HG03469 (cell line): ENCODE measurements at regions not wholly inside any gene's neighbourhood (a gene's known extent, or its start where the extent isn't known, plus 50 kb on each side); places are given as distances from the start of the nearest gene placed in this dataset.
"Not testable (repeated sequence)": the region's sequence is repeated elsewhere in the genome, so short reads cannot be mapped to it uniquely, and the experiment has no call there.

ENCODE experiments used
- ATAC-seq: cut with Tn5 transposase; IDR thresholded peaks from one replicate; pipeline ENCODE4 v1.9.1; 2021; ENCODE audit warnings: mild to moderate bottlenecking, moderate library complexity, moderate number of reproducible peaks; ENCODE audit not compliant: unreplicated experiment

DNA sequence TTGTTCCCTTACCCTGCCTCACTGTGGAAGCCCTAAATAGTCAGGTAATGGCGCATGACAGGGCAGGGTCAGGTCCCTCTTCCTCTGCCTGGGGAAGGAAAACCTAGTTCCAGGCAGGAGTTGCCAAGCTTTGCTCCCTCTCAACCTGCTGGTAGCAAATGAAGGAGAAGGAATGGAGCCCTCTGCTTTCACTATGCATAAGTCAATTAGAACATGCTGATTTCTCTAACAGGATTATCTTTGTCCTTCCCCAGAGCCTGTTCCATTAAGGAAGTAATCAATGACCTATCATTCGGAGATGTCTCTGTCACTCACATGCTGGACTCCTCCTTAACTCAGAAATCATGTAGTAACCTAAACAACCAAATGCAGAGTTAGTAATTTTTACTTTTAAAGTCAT, 161.8 kb upstream of the NFIA start:
- ATAC-seq, result no peak

DNA sequence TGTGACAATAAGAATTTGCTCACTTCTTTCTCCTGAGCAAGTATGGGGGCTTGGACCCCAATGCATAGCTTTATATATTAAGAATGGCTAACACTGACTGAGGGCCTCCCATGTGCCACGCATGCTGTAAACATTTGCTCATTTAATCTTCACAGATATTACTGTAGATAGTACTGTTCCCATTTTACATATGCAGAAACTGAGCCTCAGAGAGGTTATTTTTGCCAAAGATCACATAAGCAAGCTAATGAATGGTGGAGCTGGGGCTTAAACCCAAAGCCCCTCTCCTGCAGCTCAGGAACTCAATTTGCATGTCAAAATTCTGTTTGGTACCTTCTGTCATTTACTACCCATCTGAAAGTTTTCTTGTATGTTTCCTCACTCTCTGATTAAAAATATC, 163.5 kb upstream of the NFIA start:
- ATAC-seq, result no peak

DNA sequence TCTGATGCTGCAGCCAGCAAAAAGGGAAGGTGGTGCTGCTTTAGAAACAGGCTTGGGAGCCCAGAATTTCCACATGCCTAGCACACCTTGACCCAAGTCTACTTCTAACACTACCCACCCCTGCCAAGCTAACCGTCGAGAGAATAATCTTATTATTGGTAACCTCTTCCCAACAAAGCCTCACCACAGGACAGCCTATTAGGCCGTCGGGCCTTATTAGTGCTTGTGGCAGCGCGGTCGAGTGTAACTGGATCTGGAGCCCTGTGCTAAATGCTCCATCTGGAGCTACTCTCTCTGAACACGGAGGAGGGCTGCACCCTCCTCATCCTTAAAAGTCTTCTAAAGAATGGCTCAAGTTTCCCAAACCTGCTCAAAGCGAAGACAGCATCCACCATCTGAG, 165.5 kb upstream of the NFIA start:
- ATAC-seq, result no peak

DNA sequence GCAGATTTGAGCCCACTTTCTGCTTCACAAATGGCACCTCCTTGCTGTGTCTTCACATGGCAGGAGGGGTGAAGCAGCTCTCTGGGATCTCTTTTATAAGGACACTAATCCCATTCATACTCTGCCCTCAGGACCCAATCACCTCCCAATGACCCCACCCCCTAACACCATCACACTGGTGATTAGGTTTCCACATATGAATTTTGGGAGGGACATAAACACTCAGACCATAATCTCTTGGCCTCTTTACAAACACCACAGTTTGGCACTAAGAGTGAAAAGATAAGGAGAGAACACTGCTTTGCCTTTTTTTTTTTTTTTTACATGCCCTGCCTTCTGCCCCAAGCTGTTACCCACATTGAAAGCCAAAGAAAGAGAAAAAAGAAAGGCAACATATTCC, 166.2 kb upstream of the NFIA start:
- no peak for ATAC-seq

DNA sequence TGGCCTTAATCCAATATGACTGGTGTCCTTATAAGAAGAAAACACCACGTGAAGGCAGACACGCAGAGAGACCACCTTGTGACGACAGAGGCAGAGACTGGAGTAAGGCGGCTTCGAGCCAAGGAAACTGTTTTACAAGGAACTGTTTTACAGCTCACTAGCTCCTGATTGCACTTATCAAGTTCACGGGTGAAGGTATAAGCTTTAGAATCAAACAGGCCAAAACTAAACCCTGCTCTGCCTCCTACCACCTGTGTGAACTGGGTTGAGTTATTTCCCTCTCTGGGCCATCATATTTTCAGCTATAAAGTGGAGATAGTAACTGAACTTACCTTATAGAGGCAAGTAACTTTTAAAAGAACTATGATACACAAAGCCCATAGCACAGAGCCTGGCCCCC, 166.9 kb upstream of the NFIA start:
- no peak for ATAC-seq

DNA sequence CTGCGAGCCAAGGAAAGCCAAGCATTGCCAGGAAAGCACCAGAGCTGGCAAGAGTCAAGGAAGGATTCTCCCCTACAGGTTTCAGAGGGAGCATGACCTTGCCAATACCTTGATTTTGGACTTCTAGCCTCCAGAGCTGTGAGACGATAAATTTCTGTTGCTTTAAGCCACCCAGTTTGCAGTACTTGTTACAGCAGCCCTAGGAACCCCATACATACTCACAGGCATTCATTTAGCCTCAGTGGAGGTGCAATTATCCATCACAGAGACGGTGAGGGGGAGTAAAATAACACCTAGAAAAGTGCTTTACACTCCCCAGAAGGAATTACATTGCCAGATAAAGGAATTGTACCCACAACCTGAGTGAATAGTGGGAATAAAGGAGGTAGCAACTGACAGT, 167.4 kb upstream of the NFIA start:
- ATAC-seq, result no peak

DNA sequence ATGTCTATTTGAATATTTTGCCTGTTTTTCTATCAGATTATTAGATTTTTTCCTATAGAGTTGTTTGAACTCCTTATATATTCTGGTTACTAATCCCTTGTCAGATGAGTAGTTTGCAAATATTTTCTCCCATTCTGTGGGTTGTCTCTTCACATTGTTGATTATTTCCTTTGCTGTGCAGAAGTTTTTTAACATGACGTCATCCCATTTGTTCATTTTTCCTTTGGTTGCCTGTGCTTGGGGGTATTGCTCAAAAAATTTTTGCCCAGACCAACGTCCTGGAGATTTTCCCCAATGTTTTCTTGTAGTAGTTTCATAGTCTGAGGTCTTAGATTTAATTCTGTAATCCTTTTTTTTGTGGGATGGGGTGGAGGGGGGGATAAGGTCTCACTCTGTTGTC, 168.7 kb upstream of the NFIA start:
- not testable (repeated sequence) for ATAC-seq

DNA sequence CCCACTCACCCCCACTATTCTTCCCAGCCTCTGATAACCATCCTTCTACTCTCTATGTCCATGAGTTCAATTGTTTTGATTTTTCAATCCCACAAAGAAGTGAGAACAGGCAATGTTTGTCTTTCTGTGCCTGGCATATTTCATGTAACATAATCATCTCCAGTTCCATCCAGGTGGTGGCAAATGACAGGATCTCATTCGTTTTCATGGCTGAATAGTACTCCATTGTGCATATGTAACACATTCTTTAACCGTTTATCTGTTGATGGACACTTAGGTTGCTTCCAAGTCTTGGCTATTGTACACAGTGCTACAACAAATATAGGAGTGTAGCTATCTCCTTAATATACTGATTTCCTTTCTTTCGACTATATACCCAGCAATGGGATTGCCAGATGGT, 169.3 kb upstream of the NFIA start:
- ATAC-seq, result no peak

DNA sequence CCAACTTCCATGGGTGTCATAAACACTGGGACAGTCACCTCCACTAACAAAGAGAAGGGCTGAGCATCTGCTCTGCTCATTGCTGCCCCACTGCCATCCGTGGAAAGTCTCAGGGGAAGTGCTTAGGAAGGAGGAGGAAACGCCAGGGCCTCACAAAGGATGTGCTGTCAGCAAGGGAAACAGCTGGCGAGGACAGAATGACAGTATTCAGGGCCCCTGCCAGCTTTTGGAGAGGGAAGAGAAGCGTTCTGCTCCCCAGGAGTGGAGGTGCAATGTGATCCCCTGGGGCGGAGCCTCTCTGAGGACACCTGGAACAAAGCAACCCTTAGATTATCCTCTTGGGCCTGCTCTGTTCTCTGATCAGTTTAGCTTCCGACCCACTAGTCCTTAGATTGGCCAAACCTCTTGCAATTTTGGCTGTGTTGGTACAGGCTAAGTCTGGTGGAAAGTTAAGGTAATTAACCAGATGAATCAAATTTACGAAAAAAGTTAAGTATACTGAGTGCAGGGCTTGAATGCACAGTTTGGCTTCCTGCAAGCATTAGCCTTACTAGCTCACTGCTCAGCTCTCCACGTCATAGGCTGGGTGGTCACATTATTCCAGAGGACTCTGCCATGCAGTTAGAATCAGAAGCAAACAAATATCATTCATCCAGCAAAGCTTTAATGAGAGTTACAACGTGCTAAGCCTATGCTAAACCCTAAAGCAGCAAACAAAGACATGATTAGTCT, 170.2 kb upstream of the NFIA start:
- ATAC-seq, result no peak

DNA sequence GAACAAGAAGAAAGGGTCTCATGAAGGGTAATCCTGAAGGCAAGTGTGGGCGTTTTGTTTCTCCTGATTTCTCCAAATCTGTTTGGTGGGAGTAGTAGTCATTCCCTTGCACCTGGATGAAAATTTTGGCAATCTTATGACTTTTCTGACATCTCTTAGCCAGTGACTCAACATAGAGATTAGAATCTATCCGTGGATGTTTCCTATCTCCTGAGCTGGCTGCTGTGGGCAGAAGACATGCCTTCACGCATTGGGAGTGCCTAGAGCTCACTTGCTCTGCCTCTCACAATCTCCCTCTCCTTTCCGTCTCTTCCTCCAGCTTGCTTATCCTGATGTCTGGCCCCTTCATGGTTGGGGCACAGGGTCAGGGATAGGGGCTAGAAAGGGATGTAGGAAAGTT, 174.2 kb upstream of the NFIA start:
- ATAC-seq, result no peak

DNA sequence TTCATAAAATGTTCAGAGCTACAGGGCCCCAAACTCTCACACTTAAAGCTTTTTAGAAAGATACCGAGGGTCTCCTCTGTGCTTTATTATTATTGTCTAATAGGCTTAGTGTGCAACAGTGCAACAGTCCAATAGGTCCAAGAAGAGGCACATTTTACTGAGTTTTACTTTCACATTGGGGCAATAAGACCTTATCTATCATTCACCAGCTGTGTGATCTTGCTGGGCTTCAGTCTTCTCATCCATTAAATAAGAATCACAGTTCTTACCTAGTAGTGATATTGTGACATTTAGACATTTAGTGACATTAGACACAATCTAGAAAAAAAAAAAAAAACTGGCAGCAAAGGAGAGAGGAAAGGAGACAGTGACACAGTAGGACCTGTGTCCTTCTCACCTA, 175.8 kb upstream of the NFIA start:
- ATAC-seq, result no peak

DNA sequence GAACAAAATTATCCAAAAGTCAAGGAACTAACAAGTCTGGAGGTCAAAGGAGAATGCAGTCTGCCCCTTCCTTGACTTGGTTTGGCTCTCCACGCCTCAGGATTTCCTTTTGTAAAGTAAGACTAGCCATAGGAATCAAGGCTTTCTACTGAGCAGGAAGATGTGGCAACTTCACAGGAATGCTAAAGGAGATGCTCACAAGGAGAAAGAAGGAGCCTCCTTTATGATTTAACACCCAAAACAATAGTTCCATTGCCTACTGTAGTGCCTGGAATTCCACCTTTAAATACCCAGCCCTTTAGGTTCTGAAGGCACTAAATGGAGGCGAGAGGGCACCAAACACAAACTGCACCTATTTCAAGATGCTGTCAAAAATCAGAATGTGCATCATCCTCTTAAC, 176.3 kb upstream of the NFIA start:
- ATAC-seq, result no peak

DNA sequence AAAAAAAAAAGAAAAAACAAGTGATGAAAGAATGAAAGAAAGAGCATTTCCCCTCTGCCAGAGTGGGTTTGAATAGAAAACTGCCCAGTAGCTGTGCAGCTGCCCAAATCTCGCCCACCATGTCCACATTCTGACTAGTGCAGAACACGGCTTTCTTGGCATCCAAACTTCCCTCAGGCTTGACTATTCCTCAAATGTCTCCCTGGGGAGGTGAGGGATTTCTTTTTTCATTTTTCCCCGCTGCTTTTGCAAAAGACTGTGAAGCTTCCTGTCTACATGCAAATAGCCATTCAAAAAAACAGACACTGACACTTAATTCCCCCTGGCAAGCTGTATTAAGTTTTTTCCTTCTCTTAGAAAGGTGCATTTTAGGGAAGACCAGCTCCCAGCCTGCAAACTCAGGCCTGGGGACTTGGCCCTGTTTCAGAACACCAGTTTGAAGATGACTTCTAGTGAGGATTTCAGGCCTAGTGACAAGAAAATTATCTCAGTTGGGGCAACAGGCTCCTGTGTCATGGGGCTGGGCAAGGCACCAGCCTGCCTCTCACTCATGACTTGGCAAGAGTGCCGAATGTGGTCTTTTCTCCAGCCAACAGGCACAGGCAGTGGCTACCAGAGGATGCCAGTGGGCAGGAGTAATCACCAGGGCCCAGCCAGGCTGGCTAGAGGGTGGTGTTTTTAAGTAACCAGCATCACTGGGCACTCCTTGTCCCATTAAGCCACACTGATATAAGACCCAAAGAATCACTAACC, 178.1 kb upstream of the NFIA start:
- no peak for ATAC-seq

DNA sequence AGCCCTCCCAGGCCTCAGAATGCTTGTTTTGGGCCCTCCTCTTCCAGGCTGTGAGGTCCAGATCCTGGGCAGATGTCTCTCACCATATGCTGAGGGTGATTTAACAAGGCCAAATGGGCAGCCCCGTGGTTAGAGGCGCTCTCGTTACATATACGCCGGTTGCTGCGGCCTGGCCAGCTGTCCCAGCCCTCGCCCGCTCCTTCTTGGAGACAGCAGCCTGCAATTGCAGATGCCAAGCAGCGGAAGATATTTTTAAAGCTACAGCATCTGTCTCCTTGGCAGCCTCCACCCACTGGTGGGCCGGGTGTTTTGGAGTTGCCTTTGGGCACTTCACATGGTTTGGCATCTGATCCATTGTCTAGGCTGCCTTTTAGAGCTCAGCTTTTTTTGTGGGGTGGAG, 178.8 kb upstream of the NFIA start:
- ATAC-seq, result no peak

DNA sequence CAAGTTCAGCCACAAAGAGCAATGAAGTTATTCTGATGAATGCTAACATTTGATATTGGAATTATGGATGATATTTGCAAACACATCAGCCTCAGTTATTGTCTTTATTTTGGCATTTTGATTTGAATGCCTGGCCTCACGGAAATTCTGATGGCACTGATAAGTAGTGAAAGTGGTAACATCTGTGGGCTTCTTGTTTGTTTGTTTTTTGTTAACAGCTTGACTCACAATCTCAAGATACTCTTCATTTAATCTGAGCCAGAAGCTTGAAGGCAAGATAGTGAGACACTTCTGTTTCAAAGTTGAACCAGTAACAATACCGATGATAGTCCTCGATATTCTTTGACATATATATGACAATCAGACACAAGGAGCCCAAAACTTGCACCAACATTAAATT, 182.9 kb upstream of the NFIA start:
- no peak for ATAC-seq

DNA sequence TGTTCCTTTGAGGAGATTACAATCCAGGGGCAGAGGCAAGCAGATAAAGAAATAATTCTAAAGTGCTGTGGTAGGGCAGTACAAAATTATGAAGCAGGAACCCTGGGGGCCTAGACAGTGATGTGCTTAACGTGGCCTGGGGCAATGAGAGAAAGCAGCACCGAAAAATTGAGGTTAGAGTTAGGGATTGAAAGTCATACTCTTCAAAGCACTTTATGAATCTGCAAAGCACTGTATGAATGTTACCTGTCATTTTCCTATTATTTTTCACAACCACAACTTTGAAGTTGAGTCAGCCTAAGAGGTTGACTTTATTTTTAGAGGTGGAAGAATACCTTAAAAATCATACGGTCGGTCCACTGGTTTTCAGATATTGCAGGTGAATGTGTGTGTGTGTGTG, 183.4 kb upstream of the NFIA start:
- ATAC-seq, result peak; percentile 92

DNA sequence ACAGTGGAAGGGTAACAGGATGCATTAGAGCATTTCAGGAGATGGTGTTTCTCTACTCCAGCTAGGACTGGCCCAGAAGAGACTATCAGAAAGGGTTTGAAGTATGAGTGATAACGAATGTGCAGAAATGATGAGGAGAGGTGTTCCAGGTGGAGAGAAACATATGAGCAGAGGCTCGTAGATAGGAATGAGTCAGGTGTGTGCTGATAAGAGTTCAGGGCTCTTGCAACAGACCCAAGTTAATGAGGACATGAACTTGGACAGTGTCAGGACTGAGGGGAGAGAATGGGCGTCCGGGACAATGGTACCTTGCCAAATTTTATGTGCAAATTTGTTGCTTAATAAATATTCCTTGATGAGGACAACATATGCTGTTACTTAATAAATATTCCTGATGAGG, 183.9 kb upstream of the NFIA start:
- ATAC-seq, result no peak

DNA sequence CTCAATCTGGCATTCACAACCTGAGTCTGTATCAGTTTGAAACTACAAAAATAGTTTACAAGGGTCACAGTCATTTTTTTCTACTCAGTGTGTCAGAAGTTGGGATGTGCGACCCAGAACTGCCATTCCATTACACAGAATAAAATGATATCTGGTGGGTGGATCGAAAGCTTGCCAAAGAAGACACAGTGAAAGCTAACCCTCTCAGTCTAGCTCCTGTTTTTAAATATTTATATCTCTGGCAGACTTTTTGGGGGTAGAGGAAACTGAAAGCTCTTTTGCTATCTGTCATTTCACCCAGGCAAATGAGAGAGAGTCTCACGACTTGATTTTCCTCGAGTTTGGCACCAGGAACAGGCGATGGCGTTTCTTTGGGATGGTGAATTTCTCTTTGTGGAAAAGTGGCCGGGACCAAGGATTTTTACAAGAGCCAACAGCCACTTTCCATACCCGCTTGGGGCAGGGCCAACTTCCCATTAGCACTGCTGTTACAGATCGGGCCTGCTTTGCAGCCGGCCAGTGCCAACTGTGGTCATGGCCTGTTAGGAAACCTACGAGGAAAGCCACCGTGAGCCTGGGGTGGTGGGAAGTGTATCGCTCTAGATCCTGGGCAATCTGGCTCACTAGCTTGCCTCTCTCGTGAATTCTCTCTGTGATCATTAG, 185.5 kb upstream of the NFIA start:
- ATAC-seq, result no peak

DNA sequence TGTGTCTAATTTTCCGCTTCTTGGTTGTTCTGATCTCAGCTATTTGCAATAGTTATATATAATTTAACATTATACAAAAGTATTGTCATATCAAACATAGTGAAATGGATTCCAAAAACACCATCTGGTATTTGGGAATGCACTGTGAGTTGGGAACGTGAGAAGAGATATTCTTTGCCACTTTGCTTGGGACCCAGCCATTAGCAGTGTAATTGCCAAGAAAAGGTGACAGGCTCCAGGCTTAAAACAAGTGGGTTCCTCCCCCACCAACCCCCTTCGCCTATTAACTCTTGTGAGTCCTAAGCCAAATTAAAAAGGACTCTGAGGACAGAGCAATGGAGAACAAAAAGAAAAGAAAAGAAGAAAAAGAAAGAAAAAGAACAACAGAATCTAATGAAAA, 186.7 kb upstream of the NFIA start:
- ATAC-seq, result no peak

DNA sequence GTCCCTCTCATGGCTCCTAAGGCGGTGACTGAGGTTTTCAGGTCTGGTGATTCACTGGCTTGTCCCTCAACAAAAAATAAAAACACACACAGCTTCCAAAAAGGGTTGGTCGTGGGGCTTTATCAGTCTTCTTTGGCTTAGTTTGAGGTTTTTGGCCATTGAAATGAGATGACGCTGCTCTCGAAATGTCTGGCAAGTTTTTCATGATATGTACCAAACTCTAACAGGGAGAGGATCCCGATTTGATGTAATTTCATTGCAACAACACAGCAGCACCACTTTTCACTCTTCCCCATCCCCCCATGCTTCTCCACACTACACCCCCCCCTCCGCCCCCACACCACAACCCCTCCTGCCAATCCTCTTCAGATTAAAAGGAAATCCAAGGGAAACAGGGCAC, 187.1 kb upstream of the NFIA start:
- no peak for ATAC-seq

DNA sequence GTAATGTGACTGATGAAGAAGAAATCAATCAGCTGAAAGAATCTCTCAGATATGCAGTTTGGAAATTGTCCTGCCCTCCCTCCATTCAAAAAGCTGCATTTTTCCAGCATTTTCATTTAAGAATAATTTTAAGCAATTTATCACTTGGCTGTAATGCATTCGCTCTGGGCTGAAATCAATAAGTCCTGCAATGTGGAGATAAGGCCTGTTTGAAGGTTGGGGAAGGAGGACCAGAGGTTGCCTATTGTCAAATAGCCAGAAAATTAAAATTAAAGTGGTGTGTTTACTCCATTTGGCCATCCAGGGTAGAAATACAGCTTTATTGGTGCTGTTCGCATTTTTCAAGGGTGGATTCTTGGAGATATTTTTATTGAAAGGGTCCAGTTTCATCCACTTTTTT, 187.6 kb upstream of the NFIA start:
- ATAC-seq, result no peak

DNA sequence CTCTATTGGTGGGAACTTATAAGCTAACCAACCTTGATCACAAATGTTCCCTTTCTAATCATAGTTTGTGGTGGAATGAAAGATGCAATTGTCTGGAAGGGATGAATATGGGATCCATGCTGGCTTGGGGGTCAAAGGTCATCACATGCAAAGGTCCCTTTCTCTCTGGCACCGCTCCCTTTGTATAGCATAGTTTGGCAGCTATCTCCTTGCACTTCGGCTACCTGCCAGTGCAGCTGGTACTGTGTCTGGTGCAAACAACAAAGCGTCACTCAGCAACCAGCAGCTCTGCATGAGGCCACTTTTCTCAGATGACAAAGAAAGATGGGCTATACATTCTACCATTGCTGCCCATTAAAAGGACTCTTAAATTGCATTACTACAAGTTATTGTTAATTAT, 188.2 kb upstream of the NFIA start:
- ATAC-seq, result no peak
